Neuron (in vitro differentiated cells): ENCODE measurements at regions not wholly inside any gene's neighbourhood (a gene's known extent, or its start where the extent isn't known, plus 50 kb on each side); places are given as distances from the start of the nearest gene placed in this dataset.
A peak's percentile ranks its signal among the peaks of the same experiment; 100 is the strongest.

Experiments used
- H2AFZ ChIP-seq: one replicate; pipeline ENCODE4 v1.6.1; 2013; ENCODE audit warnings: low read depth, mild to moderate bottlenecking, inconsistent platforms, low read length, moderate library complexity
- H3K27me3 ChIP-seq: one replicate; pipeline ENCODE4 v1.6.1; 2013; ENCODE audit warnings: low read length; ENCODE audit not compliant: insufficient read depth
- H3K36me3 ChIP-seq: one replicate; pipeline ENCODE4 v1.6.1; 2013; ENCODE audit warnings: low read length; ENCODE audit not compliant: insufficient read depth
- H3K4me1 ChIP-seq: one replicate; pipeline ENCODE4 v1.6.1; 2013; ENCODE audit warnings: low read length; ENCODE audit not compliant: insufficient read depth
- H3K4me3 ChIP-seq: 2 replicates; pipeline ENCODE4 v1.5.1; 2013; ENCODE audit warnings: mild to moderate bottlenecking, low read length, moderate library complexity
- H3K9me3 ChIP-seq: one replicate; pipeline ENCODE4 v1.6.1; 2013; ENCODE audit warnings: low read length

DNA sequence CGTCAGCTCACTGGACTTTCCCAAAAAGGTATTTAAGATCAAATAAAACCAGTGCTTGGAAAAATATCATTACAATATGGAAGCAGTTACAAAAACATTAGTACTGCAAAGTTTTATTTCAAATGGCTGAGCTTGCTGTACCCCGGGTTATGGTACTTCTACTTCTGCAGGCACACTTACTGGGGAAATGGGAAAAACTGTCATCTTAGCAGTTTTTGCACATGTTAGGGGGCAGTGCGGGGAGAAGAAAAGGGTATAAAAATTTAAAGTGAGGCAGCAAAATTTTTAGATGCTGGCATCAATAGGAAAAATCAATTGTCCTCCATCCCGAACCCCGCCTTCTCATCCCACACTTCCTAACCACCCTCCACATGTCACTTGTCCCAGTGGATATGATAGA is 133.4 kb downstream of the ATG4C start:
- H3K4me3 ChIP-seq, result no peak overlapping the region
- H3K9me3 ChIP-seq, result no peaks in the 10 kb centered on the region
- peaks cover 20% of the 10 kb centered on the region for H3K27me3 ChIP-seq
- H2AFZ ChIP-seq, result no peak overlapping the region
- no peaks in the 10 kb centered on the region for H3K36me3 ChIP-seq
- H3K4me1 ChIP-seq, result no peaks in the 10 kb centered on the region

DNA sequence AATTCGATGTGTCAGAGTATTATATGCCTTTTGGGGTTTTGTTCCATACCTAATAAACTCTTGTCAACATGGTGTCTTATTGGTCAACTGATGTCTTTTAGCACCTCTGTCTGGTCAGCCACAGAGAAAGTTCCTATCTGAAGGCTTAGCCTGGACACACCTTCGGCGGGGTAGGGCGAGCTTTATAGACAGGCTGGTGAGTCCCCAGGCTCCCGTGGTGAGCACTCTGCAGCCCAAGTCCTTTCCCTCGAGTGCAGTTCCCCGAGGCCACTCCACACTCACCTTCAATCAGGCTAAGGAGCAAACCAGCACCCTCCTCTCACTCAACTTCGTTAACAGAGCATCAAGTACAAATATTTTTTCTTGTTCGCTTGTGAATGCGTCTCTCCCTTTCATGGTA is 133.9 kb downstream of the ATG4C start:
- H2AFZ ChIP-seq, result no peak overlapping the region
- no peaks in the 10 kb centered on the region for H3K4me1 ChIP-seq
- H3K27me3 ChIP-seq, result peaks cover 20% of the 10 kb centered on the region
- H3K9me3 ChIP-seq, result no peaks in the 10 kb centered on the region
- no peaks in the 10 kb centered on the region for H3K36me3 ChIP-seq
- no peak overlapping the region for H3K4me3 ChIP-seq

DNA sequence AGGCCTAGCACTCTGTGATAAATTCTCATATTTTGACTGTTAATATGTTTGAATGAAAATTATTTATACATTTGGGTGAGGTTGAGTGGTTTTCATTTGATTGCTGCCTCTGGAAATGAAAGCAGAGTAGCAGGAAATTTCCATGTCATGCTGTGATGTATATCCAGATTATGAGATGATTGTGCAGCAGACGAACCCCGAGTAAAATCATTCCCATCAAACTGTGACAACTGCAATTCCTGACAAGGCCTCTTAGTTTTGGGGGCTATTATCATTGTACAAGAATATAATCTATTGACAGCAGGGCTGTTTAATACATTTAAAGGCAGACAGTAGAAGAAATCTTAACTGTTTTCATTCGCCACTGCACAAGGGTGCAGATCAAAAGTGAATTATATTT is 134.8 kb downstream of the ATG4C start:
- H3K9me3 ChIP-seq, result no peaks in the 10 kb centered on the region
- peaks cover 20% of the 10 kb centered on the region for H3K27me3 ChIP-seq
- no peak overlapping the region for H3K4me3 ChIP-seq

DNA sequence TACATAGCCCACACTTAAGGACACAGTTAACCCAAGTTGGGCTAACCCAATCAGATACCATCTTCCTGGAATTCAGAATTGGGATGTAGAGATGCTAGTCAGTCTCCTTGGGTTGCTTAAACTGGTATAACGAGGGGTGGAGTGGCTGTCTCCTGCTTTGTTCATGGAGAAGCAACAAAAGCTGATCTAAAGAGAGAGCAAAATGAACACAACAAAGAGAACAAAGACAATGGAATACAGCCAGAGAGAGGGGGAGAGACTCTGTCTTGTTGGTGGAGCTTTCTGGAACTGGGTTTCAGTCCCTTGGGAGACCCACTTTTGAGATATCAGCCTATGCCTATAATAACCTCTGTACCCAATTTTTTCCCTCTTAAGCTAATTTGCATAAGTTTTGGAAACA is 138.1 kb downstream of the ATG4C start:
- Histone ChIP-seq H3K27me3 (peaks cover 15% of the 10 kb centered on the region), H3K4me1 (no peaks in the 10 kb centered on the region), H3K4me3 (no peak overlapping the region), H2AFZ (no peak overlapping the region), H3K36me3 (no peaks in the 10 kb centered on the region), H3K9me3 (no peaks in the 10 kb centered on the region)

More for the DNA sequence above, 134.8 kb downstream of the ATG4C start:
- Histone ChIP-seq H3K4me1 (no peaks in the 10 kb centered on the region), H2AFZ (no peak overlapping the region), H3K36me3 (no peaks in the 10 kb centered on the region)

DNA sequence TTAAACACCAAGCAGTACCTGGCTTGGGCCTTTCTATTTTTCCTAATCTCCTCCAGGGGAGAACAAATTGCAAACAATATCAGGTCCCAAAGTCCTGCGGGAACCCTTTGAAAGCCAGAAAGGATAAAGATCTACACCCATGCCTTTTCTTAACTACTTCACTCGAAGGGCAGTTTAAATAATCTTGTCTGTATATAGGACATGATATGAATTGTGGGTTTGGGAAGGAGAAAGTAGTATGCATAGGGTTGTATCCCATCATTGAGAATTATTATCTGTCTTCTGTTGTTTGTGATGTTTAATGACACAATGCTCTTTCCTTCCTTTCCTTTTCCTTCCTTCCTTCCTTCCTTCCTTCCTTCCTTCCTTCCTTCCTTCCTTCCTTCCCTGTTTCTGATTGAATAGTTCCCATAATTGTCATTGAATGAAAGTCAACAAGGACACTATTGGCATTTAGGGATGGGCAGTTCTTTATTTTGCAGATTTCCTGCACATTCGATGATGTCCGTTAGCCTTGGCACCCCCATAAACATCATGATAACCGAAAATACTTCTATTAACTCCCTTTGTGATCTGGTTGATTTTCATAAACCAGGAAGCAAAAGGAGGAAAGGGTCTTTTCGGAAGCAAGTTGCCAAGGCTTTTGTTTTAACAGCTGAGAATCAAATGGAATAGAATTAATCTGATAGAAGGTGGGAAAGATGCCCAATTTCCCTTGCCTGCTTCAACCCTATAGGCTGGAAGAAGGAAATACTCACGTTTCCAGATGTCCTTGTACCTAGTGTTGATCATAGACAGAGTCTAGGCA is 141.3 kb downstream of the ATG4C start:
- no peaks in the 10 kb centered on the region for H3K4me1 ChIP-seq
- no peak overlapping the region for H2AFZ ChIP-seq
- H3K27me3 ChIP-seq, result peaks cover 3% of the 10 kb centered on the region
- no peaks in the 10 kb centered on the region for H3K9me3 ChIP-seq
- no peak overlapping the region for H3K4me3 ChIP-seq
- no peaks in the 10 kb centered on the region for H3K36me3 ChIP-seq

DNA sequence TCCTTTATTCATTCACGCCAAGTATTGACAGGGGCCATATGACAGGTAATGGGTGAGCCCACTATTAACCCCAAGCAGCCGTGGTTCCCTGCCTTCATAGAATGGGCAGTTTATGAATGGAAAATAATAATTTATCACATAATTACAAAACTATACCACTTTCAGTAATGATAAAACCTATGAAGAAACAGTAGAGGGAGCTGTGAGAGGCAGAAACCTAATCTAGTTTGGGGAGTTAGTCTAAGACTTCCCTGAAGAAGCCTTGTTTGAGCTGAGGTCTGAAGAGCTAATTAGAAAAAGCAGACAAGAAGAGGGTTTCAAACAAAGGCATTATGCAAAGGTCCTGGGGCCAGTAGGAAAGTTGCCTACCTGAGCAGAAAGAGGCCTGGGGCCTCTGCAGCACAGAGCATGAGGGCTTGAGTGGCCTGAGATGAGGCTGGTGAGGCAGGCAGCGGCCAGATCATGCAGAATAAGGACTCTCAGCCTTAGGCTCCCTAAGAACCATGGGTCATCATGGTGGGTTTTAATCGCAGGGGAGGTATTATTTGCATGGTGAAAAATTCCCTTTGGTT is 142.8 kb downstream of the ATG4C start:
- H3K9me3 ChIP-seq, result no peaks in the 10 kb centered on the region
- H3K36me3 ChIP-seq, result no peaks in the 10 kb centered on the region
- no peaks in the 10 kb centered on the region for H3K4me1 ChIP-seq
- H3K4me3 ChIP-seq, result no peak overlapping the region
- peaks cover 3% of the 10 kb centered on the region for H3K27me3 ChIP-seq
- H2AFZ ChIP-seq, result no peak overlapping the region

DNA sequence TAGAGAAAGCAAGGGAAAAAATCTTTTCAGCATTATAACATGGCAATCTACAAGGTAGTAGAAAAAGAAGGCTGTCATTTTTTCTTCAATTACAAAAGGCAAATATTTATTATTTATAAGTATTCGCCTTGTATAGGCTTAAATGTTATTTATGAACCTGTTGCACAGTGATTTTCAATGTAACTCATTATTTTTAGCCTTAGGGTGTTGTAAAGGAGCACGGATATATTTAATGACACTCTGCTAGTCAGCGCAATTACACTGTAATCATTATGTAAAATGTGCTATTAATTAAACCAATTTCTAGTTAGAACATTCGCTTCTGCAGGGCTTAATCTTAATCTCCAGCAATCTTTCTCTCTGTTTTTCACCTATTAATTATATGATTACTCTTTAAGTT is 145.0 kb downstream of the ATG4C start:
- no peak overlapping the region for H2AFZ ChIP-seq
- peaks cover 9% of the 10 kb centered on the region for H3K27me3 ChIP-seq
- H3K36me3 ChIP-seq, result no peaks in the 10 kb centered on the region
- H3K4me1 ChIP-seq, result no peaks in the 10 kb centered on the region
- H3K4me3 ChIP-seq, result no peak overlapping the region
- no peaks in the 10 kb centered on the region for H3K9me3 ChIP-seq

DNA sequence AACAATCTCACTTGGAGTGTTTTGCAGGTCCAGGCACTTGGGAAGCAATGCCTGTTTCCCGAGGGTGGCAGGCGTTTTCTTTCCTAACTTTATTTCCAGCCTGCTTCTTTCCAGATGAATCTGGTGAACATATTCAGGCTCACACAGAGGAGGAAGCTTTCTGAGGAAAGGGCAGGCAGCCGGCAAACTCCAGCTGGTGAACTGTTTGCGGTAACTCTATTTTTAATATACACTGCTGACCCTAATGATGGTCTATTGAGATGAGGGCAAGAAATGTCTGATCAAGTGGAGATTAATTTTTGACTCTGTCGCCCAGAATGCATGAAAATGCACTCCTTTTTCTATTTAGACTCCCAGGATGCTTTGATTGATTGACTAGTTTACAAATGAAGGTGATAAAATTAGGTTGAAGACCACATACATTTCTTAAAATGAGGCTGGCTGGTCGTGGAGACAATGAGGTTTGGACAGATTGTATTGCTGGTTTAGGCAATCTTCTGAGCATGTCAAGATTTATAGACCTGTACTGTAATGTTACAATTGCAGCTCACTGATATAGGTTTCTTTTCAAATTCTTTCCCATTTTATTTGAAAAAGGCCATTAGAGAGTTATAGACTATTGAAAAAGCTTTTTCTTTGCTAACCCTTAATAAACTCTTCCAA is 153.8 kb downstream of the ATG4C start:
- no peaks in the 10 kb centered on the region for H3K9me3 ChIP-seq
- H2AFZ ChIP-seq, result no peak overlapping the region
- H3K27me3 ChIP-seq, result peaks cover 11% of the 10 kb centered on the region
- no peak overlapping the region for H3K4me3 ChIP-seq
- no peaks in the 10 kb centered on the region for H3K36me3 ChIP-seq
- H3K4me1 ChIP-seq, result no peaks in the 10 kb centered on the region

DNA sequence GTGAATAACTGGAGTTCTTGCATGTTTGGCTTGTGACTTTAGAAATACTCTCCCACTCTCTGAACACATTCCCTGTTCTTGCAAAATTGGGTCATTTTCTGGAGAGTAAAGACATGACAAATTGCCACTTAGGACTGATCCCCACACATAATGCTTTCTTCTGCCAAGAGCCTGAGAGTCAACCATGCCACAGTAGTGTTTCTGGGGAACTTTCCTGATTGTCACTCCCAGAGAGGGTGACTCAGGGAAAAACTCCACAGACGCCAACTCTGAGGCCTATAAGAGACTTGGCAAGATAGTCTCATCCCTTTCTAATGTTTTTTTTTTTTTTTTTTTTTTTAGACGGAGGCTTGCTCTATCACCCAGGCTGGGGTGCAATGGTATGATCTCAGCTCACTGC is 157.8 kb downstream of the ATG4C start:
- no peak overlapping the region for H3K4me3 ChIP-seq
- no peaks in the 10 kb centered on the region for H3K9me3 ChIP-seq
- H3K27me3 ChIP-seq, result peaks cover 9% of the 10 kb centered on the region
- H2AFZ ChIP-seq, result no peak overlapping the region
- H3K36me3 ChIP-seq, result no peaks in the 10 kb centered on the region
- no peaks in the 10 kb centered on the region for H3K4me1 ChIP-seq

DNA sequence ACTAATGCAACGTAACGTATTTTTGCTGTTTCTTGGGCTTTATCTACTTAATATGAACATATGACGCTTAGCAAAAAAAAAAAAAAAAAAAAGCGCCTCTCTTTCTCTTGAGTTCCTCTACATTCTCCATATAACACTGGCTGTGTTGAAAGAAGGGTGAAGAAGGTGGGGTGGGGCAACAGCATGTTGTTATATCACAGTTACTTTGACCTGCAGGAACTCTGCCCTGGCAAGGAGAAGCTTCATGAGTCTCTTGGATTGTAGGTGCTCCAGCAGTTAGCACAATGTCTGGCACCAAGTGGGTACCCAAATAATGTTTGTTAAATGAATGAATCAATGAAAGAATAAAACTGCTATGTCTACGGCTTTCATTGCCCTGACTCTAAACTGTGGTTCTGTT is 162.6 kb downstream of the ATG4C start:
- Histone ChIP-seq H3K4me3 (no peak overlapping the region), H3K27me3 (peaks cover 6% of the 10 kb centered on the region), H3K9me3 (no peaks in the 10 kb centered on the region), H3K36me3 (no peaks in the 10 kb centered on the region), H2AFZ (no peak overlapping the region), H3K4me1 (no peaks in the 10 kb centered on the region)

DNA sequence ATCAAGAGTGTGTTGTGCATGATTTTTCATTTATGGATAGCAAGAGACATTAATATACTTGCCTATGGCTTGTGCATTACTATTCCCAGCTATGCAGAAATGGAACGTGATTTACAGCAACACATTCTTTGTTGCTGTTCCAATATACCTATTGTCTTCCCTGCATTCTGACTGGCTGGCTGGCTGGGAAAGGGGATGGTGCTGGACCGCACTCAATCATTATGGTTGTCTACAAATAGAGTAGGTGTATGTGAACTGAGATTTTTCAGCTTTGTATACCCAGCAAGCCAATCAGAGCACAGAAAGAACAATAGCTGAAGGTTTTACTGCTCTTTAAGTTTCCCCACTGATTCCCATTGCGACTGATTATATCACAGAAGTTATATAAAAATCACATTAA is 167.5 kb downstream of the ATG4C start:
- no peaks in the 10 kb centered on the region for H3K9me3 ChIP-seq
- H3K4me3 ChIP-seq, result no peak overlapping the region

DNA sequence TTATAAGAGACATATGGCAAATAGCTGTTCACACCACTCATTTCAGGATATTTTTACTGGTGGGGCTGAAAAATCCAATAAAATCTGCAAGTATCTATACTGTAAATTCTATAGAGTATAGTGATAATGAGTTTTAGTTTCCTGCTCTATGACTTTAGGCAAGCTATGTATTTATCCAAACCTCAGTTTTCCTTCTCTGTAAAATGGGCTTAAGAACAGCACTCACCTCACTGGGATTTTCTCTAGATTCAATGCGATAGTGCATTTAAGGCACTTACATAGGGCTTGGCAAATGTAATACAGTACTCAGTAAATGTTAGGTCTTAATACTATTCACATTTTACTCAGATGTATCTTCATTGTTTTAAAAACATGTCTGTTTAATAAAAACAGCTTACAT is 168.7 kb downstream of the ATG4C start:
- no peak overlapping the region for H2AFZ ChIP-seq
- peaks cover 17% of the 10 kb centered on the region for H3K4me1 ChIP-seq
- H3K9me3 ChIP-seq, result no peaks in the 10 kb centered on the region
- H3K36me3 ChIP-seq, result no peaks in the 10 kb centered on the region
- no peak overlapping the region for H3K4me3 ChIP-seq
- H3K27me3 ChIP-seq, result no peaks in the 10 kb centered on the region

More for the DNA sequence above, 167.5 kb downstream of the ATG4C start:
- H3K4me1 ChIP-seq, result peaks cover 17% of the 10 kb centered on the region
- H2AFZ ChIP-seq, result no peak overlapping the region
- H3K36me3 ChIP-seq, result no peaks in the 10 kb centered on the region
- H3K27me3 ChIP-seq, result no peaks in the 10 kb centered on the region

DNA sequence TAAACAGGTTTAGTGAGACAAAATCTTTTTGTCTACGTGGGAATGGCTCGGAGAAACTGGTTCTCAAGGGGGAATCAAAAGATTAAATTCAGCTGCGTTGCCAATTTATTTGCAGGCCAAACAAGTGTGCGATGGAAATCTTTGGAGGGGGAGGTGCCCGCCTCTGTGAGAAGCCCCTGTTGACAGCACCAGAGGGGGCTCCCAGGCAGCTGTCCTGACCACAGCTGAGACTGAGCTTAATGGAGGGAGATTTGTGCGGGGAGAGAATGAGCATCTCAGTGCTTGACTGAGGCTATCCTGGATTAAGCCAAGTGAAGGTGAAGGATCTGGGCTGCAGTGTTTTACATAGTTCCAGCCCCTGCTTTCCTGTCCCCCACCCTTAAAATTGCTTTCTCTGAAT is 169.7 kb downstream of the ATG4C start:
- Histone ChIP-seq H3K9me3 (no peaks in the 10 kb centered on the region), H3K27me3 (no peaks in the 10 kb centered on the region), H3K4me3 (no peak overlapping the region), H2AFZ (peak overlapping the region; percentile 26), H3K4me1 (peaks cover 17% of the 10 kb centered on the region), H3K36me3 (no peaks in the 10 kb centered on the region)
